ENCODE measurements at regions not wholly inside any gene's neighbourhood (a gene's known extent, or its start where the extent isn't known, plus 50 kb on each side); places are given as distances from the start of the nearest gene placed in this dataset.

GRCh38 chr4:62196338-62196737 is 996.2 kb downstream of the ADGRL3 start:
- no peak for TF ChIP-seq CTCF (conservative IDR thresholded peaks at IDR 0.05; ENCODE audit: low read length)
- TF ChIP-seq EZH2phosphoT487 (IDR thresholded peaks at IDR 0.05; ENCODE audit: borderline replicate concordance, low read depth, low read length) = no peak

All from OCI-LY7 (cell line).